Ovary (tissue), 7 donors: ENCODE measurements at regions not wholly inside any gene's neighbourhood (a gene's known extent, or its start where the extent isn't known, plus 50 kb on each side); places are given as distances from the start of the nearest gene placed in this dataset.

Experiments used
- DNase-seq, 5 donors: peaks; one replicate each; pipeline ENCODE4 v3.0.0-alpha.2; 2019 to 2020
- H3K27ac ChIP-seq, 2 donors: fragments of 200-600 bp; one replicate each; pipeline versions ENCODE4 v1.5.1 to v1.8.0; 2019 to 2022
- H3K27me3 ChIP-seq: fragments of 200-600 bp; one replicate; pipeline ENCODE4 v1.8.0; 2022
- H3K36me3 ChIP-seq: fragments of 200-600 bp; sonication (generic); one replicate; pipeline ENCODE4 v1.5.1; 2019
- H3K4me1 ChIP-seq: one replicate; pipeline ENCODE4 v1.8.1; 2013; ENCODE audit warnings: mild to moderate bottlenecking, moderate library complexity; ENCODE audit not compliant: insufficient read depth
- H3K4me3 ChIP-seq: fragments of 200-600 bp; sonication (generic); one replicate; pipeline ENCODE4 v1.5.1; 2017
- H3K9me3 ChIP-seq, 2 donors: fragments of 200-600 bp in 1 of 2; sonication (generic) in 1 of 2; one replicate each; pipeline versions ENCODE4 v1.5.1 to v1.8.1; 2013 to 2019; ENCODE audit warnings: mild to moderate bottlenecking in 1 of 2, moderate library complexity in 1 of 2
- EP300 ChIP-seq: sonication (generic); formaldehyde crosslinking; IDR thresholded peaks from one replicate; pipeline ENCODE4 v1.6.1; 2017; ENCODE audit warnings: antibody characterized with exemption
- POLR2A ChIP-seq: fragments of 450-650 bp; IDR thresholded peaks from one replicate; pipeline ENCODE4 v1.6.1; 2017; ENCODE audit warnings: antibody characterized with exemption, mild to moderate bottlenecking, moderate library complexity
- WGBS, 3 donors: extraction: QIAGEN DNeasy Blood & Tissue Kit in 1 of 3; methylation state at CpG; one replicate each; pipeline versions ENCODE4 v1.1.5 to v1.1.7; 2013 to 2017; 5-methylcytosine and 5-hydroxymethylcytosine counted together
- intact Hi-C, 4 donors: fragments of 100-400 bp; cut with DNase I; formaldehyde crosslinking; loops; one replicate each; pipeline versions ENCODE4 v1.11.0 to v1.15.1; 2022 to 2023
- TF ChIP-seq, protein P1 (sequence below), 3 donors: fragments of 450-650 bp in 2 of 3; fragments of 200-600 bp in 1 of 3; IDR thresholded peaks; one replicate each; pipeline versions ENCODE4 v1.5.1 to v1.8.0; 2016 to 2022; ENCODE audit warnings: antibody characterized with exemption in 3 of 3, mild to moderate bottlenecking in 1 of 3
- donor health status: DM: no; HTN: no; CAD: no; lungs with moderate emphysema.
- donor health status: DM: no; HTN: no; CAD: no.
- donor health status: Bipolar disorder and iron deficiency.
- donor health status: DM: no; HTN: no; CAD: no.
- donor health status: DM: yes; HTN: yes; CAD: no.

- no peaks in the 10 kb centered on the region for H3K36me3 ChIP-seq
- intact Hi-C loops, result no loop called here
- TF ChIP-seq, protein P1, sequence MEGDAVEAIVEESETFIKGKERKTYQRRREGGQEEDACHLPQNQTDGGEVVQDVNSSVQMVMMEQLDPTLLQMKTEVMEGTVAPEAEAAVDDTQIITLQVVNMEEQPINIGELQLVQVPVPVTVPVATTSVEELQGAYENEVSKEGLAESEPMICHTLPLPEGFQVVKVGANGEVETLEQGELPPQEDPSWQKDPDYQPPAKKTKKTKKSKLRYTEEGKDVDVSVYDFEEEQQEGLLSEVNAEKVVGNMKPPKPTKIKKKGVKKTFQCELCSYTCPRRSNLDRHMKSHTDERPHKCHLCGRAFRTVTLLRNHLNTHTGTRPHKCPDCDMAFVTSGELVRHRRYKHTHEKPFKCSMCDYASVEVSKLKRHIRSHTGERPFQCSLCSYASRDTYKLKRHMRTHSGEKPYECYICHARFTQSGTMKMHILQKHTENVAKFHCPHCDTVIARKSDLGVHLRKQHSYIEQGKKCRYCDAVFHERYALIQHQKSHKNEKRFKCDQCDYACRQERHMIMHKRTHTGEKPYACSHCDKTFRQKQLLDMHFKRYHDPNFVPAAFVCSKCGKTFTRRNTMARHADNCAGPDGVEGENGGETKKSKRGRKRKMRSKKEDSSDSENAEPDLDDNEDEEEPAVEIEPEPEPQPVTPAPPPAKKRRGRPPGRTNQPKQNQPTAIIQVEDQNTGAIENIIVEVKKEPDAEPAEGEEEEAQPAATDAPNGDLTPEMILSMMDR (IDR thresholded peaks at IDR 0.05), result no peak
- no peak for DNase-seq
- H3K27me3 ChIP-seq, result no peaks in the 10 kb centered on the region
- WGBS, 3 donors, result 87 to 91% (median 90%) methylated on average over 9 of the region's 9 CpGs
- no peaks in the 10 kb centered on the region for H3K4me1 ChIP-seq
- no peak overlapping the region for H3K4me3 ChIP-seq
- no peaks in the 10 kb centered on the region for H3K9me3 ChIP-seq
- H3K27ac ChIP-seq, result no peak overlapping the region
Observed at GRCh38 chr5:6216471-6217075, 161.8 kb downstream of the MED10 start.

GRCh38 chr5:6215891-6216290 is 162.5 kb downstream of the MED10 start:
- Histone ChIP-seq H3K4me3 (no peak overlapping the region), H3K9me3 (no peaks in the 10 kb centered on the region), H3K27ac (no peak overlapping the region), H3K27me3 (no peaks in the 10 kb centered on the region), H3K36me3 (no peaks in the 10 kb centered on the region), H3K4me1 (no peaks in the 10 kb centered on the region)
- DNase-seq, result no peak
- WGBS, 3 donors, result 80 to 89% (median 82%) methylated on average over 8 of the region's 8 CpGs
- TF ChIP-seq POLR2A (no peak), EP300 (no peak)
- TF ChIP-seq, protein P1 (IDR thresholded peaks at IDR 0.05), result no peak
- intact Hi-C loops, result no loop called here

- Histone ChIP-seq H3K4me1 (no peaks in the 10 kb centered on the region), H3K9me3 (no peaks in the 10 kb centered on the region), H3K27me3 (no peaks in the 10 kb centered on the region), H3K4me3 (no peak overlapping the region), H3K36me3 (no peaks in the 10 kb centered on the region), H3K27ac (no peak overlapping the region)
- 74 to 79% (median 76%) methylated on average over 1 of the region's 1 CpG for WGBS, 3 donors
- intact Hi-C loops, result no loop called here
- TF ChIP-seq, protein P1 (IDR thresholded peaks at IDR 0.05), result no peak
- no peak for TF ChIP-seq EP300
- TF ChIP-seq POLR2A, result no peak
- no peak for DNase-seq
Observed at GRCh38 chr5:6212244-6212643, 166.1 kb downstream of the MED10 start.

DNA sequence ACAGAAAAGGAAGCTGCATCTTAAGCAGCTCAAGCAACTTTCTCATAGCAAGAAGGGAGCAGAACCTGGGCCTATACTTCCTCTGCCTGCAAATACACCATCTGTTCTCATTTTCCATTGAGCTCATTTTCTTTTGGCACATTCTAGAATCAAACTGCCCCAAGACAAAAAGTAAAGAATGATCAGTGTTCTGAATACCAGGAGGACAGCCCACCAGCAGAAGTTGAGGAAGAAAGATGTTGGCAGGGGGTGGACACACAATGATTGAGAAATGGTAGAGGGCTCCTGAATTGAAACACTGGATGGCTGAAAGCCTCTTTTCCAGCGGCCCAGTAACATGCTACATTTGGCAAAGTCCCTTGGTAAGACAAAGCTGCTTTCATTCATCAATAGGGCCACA is 171.8 kb downstream of the MED10 start:
- Histone ChIP-seq H3K9me3 (no peaks in the 10 kb centered on the region), H3K27me3 (no peaks in the 10 kb centered on the region), H3K4me3 (no peak overlapping the region), H3K27ac (no peak overlapping the region), H3K4me1 (no peaks in the 10 kb centered on the region), H3K36me3 (no peaks in the 10 kb centered on the region)
- intact Hi-C loops, result no loop called here
- WGBS, 3 donors, result 76 to 90% (median 82%) methylated on average over 1 of the region's 1 CpG
- DNase-seq, result no peak
- TF ChIP-seq, protein P1 (IDR thresholded peaks at IDR 0.05), result no peak
- no peak for TF ChIP-seq EP300
- no peak for TF ChIP-seq POLR2A
